Eye (tissue), 1 donor: ENCODE measurements at regions not wholly inside any gene's neighbourhood (a gene's known extent, or its start where the extent isn't known, plus 50 kb on each side); places are given as distances from the start of the nearest gene placed in this dataset.

Experiments
- DNase-seq: peaks from one replicate; pipeline ENCODE4 v3.0.0-alpha.2; 2015

DNA sequence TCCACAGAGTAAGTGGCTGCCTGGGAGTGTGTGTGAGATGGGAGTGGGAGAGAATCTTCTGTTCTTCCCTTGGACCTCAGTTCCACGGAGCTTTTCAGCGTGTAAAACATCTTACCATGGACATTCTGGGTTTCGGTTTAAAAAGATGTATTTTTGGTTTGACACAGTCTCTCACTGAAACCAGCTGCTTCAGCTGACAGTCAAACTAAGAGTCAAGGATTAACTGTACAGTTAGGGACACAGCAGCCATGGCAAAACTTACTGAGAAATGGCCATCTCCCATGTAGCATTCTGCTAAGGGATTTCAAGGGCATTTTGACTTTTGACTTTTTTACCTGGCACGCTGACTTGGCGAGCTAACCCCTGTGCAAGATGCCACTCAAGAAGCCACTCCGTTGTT, 93.8 kb upstream of the IL12B start:
- DNase-seq, result no peak

DNA sequence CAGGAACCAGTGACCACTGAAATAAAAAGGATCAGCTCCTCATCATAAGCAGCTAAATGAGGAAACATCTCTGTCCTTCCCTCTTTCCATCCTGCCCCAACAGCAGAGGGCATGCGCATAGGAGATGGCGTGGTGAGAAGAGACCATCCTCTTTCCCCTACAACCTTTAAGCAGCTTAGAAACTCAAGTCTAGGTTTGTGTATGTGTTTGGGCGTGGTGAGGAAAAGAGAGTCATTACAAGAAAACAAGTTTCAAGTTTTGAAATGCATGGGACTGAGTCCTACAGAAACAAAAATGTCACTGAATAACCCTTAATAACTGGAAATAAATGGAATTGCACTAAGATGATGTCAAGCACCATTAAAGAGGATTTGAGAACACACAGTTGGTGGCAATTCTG, 96.4 kb upstream of the IL12B start:
- DNase-seq, result no peak

DNA sequence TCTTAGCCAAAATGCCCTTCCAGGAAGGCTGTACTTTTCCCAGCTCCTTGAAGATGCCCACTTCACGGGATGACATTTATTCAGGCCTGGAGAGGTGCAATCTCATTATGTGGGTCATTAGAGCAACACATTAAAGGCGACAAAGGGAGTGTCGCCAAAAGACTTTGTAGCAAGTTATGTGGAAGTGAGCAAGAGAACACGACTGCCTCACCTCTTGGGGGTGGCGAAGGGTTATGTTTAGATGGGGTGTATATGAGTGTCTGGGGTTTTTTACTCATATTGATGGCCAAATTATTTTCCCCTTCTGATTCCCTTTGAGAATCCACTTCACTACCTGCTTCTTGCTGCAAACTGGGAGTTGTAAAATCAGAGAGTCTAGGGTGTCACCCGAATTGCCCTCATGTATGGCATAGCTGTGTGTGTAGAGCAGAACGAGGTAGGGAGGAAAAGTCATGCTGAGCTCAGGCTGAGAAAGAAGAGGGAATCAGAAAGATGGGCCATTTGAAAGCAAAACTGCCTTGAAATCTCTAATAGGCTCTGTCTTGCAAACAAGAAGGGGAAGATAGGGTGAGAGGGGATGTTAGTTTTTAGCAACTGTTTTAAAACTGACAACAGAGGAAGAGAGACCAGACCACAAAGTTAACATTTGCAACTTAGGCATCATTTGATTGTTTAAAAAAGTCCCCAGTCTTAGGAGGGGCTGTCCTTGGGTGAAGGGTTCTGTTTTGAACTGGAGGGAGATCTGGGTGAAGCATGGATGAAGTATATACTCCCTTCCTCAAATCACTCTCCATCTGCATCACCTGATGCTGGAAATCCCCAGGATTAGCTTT, 97.1 kb upstream of the IL12B start:
- DNase-seq, result no peak

DNA sequence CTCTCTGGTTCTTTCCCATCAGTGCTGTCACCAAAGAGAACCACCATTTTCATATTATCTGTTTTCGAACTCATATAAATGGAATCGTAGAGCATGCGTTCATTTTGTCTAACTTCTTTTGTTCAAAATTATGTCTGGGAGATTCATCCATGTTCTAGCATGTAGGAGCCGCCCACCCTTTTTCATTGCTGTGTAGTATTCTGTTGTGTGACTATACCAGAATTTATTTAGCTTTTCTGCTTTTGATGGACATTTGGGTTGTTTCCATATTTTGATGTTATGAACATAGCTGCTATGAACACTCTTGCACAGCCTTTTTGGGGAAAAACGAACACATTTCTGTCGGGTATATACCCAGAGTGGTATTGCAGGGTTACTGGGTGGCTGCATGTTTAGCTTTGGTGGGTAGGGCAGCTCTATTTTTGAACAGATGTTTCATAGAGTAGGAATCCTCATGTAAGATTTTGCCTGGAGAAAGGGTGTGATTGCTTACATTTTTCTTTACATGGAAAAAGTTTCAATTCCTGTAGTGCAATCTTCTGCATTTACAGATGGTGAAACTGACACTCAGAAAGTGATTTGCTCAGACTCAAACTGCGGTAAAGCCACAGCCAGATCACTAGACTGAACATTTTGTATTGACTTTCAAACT, 100.2 kb upstream of the IL12B start:
- no peak for DNase-seq

DNA sequence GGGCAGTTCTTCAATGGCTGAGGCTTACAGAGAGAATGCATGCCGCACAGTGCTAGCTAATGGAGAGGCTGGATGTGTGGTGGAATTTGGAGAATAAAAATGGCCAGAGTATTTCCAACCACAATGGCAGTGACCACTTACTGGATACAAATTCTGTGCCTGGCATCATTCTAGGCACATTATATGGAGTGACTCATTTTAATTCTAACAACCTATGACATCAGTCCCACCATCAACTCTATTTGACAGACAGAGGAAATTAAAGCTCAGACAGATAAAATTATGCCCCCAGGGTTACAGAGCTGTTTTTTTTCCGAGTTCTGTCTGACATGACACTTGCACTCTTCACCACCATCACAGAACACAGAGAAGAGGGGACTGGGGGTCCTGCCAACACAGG, 105.6 kb upstream of the IL12B start:
- DNase-seq, result no peak

DNA sequence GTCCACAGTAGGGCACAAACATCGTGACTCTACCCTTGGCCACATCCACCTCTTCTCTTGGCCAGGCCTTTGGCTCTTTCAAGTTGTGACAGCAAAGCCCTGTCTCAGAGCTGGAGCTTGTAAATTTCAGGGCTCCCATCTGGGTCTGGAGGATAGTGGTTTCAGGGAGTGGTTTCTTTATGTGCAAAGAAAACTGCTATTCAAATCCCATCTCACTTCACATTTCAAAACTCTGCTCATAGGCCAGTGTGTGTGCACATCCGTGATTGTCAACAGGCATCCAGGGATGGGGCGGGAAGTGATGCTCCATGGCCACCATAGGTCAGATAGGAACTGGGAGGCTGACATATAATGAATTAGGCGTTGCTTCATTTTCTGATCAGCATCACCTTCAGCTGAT, 107.8 kb upstream of the IL12B start:
- DNase-seq, result no peak

DNA sequence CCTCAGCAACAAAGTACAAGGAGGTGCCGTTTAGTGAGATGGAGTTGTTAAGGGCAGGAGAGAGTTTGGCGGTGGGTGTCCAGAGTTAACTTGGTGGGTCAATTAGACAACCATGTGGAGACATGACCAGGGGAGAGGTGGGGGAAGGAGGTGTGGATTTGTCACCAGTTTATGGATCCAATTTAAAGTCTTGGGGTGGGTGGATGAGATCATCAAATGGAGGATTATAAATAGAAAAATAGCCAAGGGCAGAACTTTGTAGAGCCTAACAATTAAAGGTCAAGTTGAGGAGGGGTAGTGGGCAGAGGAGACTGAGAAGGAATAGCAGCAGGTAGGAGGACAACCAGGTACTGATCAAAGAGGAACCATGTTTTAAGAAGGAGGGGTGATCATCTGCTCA, 108.7 kb upstream of the IL12B start:
- DNase-seq, result no peak

DNA sequence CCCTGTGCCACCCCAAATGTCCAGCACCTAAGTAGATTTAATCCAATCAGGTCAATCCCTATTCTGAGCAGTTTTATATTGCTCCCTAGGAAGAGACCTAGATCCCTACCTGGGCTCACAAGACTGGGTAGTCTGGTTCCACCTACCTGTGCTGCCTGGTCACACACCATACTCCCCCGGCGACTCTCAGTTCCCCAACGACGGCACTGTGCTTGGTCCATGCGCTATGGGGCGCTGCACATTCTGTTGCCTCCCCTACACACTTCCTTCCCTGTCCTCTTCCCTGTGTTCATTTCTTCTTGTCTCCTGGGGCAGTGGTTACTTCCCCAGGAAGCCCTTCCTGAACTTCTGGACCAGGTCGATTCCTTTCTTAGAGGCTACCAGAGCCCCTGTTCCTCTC, 109.9 kb upstream of the IL12B start:
- DNase-seq, result no peak

DNA sequence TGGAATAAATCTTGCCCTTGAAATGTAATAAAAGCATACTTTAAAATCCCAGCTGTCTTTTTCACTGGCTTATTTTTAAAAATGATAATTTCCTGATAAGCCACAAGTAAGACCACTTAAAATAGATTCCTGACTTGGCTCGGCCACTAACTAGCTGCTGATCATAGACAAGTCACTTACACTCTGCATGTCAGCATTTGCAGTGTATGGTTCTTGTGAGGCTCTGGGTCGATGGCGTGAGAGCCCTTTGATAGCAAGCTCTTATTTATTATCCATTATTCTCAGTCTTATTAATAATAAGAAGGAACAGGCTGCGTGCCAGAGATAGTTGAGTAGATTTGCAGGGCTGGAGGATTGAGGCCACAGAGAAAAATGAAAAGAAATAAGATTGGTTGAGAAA, 110.7 kb upstream of the IL12B start:
- no peak for DNase-seq

DNA sequence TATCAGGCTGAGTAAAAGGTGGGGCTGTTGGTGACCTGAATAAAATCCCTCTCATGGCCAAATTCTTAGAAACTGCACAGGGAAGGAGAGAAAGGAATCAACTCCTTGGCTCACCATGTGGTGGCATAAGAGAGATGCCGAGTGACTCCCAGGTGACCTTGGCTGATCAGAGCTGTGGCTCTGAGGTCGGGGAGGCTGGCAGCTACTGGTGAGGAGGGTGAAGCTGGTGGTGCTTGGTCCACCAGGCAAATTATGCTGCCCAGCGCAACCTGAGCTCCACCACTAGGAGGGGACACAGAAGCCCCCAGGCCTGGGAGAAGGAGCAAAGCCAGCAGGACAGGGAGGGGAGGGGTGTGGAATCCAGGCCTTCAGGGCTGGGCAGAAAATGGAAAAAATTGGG, 111.2 kb upstream of the IL12B start:
- DNase-seq, result peak; percentile 40

DNA sequence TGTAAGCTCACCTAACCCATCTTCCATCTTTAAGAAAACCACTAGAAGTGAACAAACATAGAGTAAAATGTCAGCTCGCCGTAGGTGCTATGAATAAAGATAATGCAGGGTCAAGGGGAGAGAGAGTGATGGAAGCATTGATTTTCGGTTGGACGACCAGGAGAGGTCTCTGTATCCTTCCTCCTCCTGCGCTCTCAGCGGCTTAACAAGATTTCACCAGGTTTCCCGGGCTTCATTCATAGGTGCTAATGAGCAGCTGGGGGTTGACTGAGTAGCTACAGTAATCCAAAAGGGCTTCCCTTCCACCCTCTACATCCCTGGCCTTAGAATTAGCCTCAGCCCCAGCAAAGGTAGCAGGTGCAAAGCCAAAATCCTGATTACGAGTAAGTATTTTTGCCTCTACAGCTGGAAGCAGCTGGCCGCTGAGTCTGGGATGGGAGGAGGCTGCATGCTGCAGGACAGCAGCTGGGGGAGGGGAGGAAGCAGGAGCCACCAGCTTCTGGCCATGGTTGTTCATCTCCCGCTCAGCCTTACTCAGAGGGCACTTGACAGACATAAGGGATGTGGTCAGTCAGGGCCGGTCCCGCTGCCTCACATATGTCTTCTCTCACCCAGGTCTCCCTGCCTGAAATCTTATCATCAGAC, 112.0 kb upstream of the IL12B start:
- peak; percentile 39 for DNase-seq

DNA sequence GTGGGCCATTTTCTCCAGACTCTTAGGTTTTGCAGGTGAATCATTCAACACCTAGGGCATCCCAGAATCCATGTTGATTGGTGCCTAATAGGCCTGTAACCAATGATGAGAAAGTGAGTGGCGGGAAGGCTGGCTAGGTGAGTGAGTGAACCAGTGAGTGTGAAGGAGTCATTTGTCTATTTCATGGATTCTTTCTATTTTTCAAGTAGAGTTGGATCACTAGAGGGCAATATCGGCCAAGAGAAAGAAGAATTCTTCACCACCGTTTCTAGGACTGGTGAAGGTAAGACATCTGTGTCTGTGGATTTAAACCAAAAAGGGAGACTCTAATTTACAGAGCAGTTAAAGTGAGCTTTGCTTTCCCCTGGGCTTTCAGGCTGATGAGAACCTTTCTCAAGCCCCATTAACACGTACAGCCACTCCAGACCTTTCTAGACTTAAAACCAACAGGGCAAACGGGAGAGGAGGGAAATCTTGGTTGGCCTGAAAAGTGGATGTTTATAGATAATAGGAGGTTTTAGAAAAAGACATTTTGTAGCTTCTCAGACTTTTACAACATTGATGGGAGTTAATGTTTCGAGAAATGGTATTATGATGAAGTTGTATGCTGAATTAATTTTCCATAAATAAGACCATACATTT, 114.3 kb upstream of the IL12B start:
- peak; percentile 83 for DNase-seq

DNA sequence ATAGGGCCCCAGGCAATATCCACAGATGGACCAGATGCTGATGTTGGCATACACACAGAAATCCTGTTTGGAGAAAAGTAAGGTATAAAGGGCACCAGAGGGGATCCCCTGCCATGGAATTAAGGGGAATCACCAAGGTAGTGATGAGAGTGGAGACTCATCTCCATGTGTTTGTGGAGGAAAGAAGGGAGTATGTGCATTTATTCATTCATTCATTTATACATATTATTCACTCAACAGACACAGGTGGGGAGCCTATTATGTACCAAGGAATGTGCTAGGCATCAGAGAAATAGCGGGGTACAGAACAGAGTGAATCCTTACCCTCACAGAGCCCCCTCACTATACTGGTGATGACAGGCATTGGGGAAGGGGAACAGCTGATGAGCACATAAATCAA, 116.8 kb upstream of the IL12B start:
- DNase-seq, result no peak

DNA sequence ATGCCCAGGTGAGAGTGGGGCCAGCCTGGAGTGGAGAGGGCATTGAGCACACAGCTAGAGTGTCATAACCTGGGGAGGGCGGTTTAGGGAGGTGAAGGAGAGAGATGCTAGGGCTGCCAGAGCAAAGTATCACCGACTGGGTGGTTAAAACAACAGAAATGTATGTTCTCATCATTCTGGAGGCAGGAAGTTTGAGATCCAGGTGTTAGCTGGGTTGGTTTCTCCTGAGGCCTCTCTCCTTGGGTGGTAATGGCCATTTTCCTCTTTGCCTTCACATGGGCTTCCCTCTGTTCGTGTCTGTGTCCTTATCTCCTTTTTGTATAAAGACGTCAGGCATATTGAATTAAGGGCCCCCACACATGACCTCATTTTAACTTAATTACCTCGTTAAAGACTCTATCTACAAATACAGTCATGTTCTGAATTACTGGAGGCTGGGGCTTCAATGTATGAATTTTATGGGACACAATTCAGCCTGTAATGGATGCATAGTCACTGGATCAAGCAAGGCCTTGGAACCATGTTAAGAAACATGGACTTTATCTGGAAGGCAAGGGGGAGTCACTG, 118.6 kb upstream of the IL12B start:
- no peak for DNase-seq

DNA sequence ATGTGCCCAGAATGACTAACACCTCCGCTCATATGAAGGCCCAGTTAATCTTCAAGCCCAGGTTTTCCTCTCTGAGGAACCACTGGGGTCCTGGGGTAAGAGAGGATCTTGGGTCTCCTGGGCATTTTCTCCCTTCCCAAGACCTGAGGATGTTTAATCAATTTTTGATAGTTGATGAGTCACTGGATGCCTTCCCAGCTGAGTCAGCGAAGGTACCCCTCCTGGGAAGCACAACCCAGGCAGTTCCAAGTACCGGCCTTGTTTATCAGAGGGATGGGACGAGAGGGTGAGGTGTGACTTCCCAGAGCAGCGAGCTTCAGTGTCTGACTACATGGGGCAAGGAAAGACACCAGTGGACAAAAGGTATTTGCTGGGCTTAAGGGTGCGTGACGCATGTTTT, 119.6 kb upstream of the IL12B start:
- no peak for DNase-seq

DNA sequence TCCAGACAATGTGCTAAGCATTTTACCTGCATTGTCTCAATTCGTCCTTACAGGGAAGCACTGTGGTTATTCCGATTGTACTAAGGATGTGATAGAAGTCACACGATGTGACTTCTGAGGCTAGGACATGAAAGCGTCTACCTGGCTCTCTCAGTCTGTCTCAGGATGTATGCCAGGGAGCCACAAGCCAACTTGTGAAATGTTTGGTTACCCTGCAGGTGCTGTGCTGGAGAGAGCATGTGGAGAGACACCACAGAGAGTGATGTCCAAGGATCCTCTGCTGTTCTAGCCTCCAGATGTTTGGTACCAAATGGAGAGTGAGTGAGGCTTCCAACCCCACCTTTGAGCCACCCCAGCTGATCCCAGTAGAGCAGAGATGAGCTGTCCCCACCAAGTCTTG, 120.1 kb upstream of the IL12B start:
- no peak for DNase-seq

DNA sequence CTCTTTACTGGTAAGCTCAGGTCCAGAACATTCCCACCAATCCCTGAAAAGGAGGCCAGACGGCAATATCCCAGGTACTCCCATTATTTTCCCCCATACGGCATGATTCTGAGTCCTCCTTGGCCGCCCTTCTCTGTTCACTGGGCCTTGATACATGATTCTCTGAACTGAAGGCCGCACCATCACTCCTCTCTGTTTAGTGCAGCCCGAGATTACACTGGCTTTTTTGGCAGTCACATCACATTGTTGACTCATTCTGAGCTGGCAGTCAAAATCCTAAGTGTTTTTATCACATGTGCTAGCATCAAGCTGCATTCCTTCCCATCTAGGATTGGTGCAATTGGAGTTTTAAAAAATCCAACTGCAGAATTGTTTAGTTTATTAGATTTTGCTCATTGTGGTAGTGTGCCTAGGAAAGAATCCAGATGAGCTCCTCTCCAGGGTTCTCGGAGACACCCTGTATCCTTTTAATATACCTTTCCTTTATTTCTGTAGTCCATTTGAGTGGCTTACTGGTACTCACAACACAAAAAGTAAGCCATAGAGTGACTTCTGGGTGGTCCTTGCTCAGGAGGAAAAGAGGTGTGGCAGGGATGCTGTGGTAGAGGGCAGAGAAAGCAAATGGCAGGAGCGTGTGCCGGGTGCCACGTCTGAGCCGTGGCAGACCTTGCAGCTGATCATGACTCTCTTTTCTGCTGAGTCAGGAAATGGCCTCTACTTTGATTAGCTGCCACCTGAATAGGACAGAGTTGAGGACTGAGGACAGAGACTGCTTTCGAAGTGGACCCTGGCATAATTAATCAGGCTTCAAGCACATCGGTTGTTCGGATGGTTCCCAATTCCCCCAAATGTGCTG, 121.1 kb upstream of the IL12B start:
- DNase-seq, result peak; percentile 30

DNA sequence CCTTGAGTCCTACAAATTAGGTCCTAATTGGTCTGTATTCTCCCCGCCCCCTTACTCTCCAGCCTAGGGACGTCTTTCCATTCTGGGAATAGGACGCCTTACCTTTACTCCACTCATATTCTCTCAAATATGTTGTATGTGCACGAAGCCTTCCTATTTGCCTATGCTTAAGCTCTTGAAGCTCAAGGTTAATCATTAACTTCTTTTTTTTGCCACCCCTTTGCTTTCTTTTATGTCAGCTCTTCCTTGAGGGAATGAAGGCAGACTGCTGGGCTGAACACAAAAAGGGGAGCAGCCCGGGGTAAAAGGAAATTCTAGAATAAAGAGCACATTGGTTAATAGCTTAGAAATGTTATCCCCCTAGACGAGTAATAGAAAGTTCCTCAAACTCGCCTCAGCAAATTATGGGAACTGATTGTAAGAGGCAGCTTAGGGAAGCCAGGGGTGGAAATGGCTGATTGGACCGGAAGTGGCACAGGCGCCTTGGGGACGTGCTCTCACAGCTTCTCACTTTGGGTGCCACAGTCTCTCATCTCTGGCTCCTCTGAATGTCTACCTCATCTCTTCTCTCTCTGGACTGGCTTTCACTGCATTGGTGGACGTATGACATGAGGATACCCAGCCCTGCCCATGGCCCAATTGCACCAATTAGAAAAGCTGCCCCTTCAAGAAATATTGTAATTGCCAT, 122.3 kb upstream of the IL12B start:
- no peak for DNase-seq

DNA sequence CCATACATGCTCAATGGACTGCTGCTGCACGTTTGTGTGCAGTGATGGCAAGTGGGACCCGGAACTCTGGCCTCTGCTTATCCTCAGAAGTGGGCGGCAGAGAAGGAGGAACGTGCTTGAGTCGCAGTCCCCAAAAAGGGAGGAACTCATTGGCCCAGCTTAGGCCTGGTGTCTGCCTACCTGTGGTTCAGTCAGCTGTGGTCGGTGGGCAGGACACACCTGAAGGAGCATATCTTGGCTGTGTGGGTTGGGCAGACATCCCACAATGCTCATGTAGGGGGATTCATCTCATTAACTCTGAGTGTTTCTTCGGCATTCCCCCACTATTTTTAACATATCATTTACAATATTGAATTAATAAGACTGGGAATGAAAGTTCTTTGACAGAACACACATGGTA, 122.9 kb upstream of the IL12B start:
- DNase-seq, result no peak

DNA sequence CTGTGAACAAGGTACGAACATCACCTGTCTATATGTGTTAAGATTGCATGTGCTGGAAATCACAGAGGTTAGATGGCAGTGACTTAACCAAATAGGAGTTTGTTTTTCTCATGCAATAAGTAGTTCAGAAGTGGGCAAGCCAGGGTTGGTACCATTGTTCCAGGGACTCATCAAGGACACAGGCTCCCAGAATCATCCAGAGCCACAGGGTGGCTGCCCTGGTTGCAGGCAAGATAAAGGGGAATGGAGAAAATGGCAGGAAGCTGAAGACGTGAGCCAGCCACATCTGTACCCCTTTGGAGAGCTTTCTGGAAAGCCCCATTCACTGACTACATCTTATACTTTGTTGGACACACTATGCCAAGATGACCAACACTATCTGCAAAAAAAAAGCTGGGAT, 126.0 kb upstream of the IL12B start:
- no peak for DNase-seq

DNA sequence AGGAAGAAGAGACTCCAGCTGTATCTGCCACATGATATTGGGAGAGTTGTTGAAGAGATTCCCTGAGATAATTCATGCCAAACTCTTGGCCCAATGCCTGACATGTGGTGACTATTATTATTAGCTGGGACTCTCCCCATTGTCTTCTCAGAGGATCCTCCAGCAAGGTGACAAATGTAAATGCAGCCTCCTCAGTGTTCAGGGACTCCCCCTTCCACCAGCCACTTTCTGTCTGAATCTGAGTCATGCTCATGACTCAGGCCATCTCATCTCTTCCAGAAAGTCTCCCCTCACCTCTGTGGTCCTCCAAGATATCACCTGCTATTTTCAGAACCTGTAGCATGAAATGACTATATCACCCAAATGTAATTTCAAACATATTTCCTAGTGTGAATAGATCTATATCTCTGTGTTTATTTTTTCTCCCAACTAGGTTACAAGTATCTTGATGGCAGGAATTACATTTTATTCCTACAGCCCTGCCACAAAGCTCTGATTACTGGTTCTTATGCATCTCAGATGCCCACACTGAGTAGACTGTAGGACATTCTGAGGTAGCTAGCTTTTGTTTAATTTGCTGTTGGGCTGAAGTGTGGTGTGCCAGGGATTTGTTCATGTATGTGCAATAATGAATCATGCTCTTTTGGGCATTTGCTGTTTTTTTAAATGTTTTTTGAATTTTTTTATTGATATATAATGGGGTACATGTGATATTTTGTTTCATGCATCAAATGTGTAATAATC, 126.6 kb upstream of the IL12B start:
- no peak for DNase-seq
